Loucy (cell line): ENCODE measurements at regions not wholly inside any gene's neighbourhood (a gene's known extent, or its start where the extent isn't known, plus 50 kb on each side); places are given as distances from the start of the nearest gene placed in this dataset.

Source experiments
- H2AFZ ChIP-seq: fragments of 200-600 bp; sonication (generic); 2 replicates; pipeline ENCODE4 v1.6.0; 2016; ENCODE audit warnings: antibody characterized with exemption, mild to moderate bottlenecking, low read length, moderate library complexity
- H3F3A ChIP-seq: fragments of 200-600 bp; 2 replicates; pipeline ENCODE4 v1.6.0; 2016; ENCODE audit warnings: antibody characterized with exemption, low read depth, mild to moderate bottlenecking
- H3K27me3 ChIP-seq: fragments of 200-600 bp; sonication (generic); 2 replicates; pipeline ENCODE4 v1.6.1; 2014; ENCODE audit warnings: low read length, mild to moderate bottlenecking; ENCODE audit not compliant: insufficient read depth, poor library complexity, severe bottlenecking
- H3K36me3 ChIP-seq: fragments of 200-600 bp; sonication (generic); 2 replicates; pipeline ENCODE4 v1.6.1; 2016; ENCODE audit warnings: low read length; ENCODE audit not compliant: insufficient read depth
- H3K4me1 ChIP-seq: fragments of 200-600 bp; sonication (generic); 2 replicates; pipeline ENCODE4 v1.5.1; 2014; ENCODE audit warnings: low read length, mild to moderate bottlenecking; ENCODE audit not compliant: insufficient read depth, poor library complexity, severe bottlenecking
- H3K4me2 ChIP-seq: fragments of 200-600 bp; sonication (generic); 2 replicates; pipeline ENCODE4 v1.6.0; 2014; ENCODE audit warnings: antibody characterized with exemption, low read length, low read depth, mild to moderate bottlenecking; ENCODE audit not compliant: poor library complexity, severe bottlenecking
- H3K4me3 ChIP-seq: fragments of 200-600 bp; sonication (generic); 2 replicates; pipeline ENCODE4 v1.5.1; 2014; ENCODE audit warnings: low read length, mild to moderate bottlenecking, mixed read lengths; ENCODE audit not compliant: poor library complexity, severe bottlenecking
- H3K79me2 ChIP-seq: fragments of 200-600 bp; sonication (generic); 2 replicates; pipeline ENCODE4 v1.6.1; 2014; ENCODE audit warnings: low read length; ENCODE audit not compliant: insufficient read depth
- H3K9ac ChIP-seq: fragments of 200-600 bp; sonication (generic); 2 replicates; pipeline ENCODE4 v1.6.0; 2014; ENCODE audit warnings: mild to moderate bottlenecking, low read depth, low read length, moderate library complexity; ENCODE audit not compliant: poor library complexity, severe bottlenecking
- H3K9me2 ChIP-seq: fragments of 200-600 bp; sonication (generic); replicated peaks from 2 replicates; pipeline ENCODE4 v1.6.1; 2016; ENCODE audit warnings: low read depth, low read length, mixed read lengths
- H3K9me3 ChIP-seq: fragments of 200-600 bp; sonication (generic); 2 replicates; pipeline ENCODE4 v1.6.1; 2014; ENCODE audit warnings: mild to moderate bottlenecking, antibody characterized with exemption, low read length, low read depth; ENCODE audit not compliant: insufficient read depth
- H4K20me1 ChIP-seq: fragments of 200-600 bp; sonication (generic); 2 replicates; pipeline ENCODE4 v1.6.0; 2014; ENCODE audit warnings: antibody characterized with exemption, low read length, mild to moderate bottlenecking; ENCODE audit not compliant: insufficient read depth, poor library complexity, severe bottlenecking
- CTCF ChIP-seq: fragments of 200-600 bp; sonication (generic); conservative IDR thresholded peaks from 2 replicates; pipeline ENCODE4 v1.5.1; 2014; ENCODE audit warnings: mild to moderate bottlenecking, antibody characterized with exemption, low read length
- EZH2phosphoT487 ChIP-seq: fragments of 200-600 bp; IDR thresholded peaks from 2 replicates; pipeline ENCODE4 v1.6.1; 2018; ENCODE audit warnings: antibody characterized with exemption, mild to moderate bottlenecking, moderate library complexity, borderline replicate concordance

GRCh38 chr4:62970846-62971245, 1438.4 kb downstream of the TECRL start:
- H3K9me2 ChIP-seq: no peaks in the 10 kb centered on the region
- H3K4me1 ChIP-seq: no peaks in the 10 kb centered on the region
- no peaks in the 10 kb centered on the region for H3K36me3 ChIP-seq
- H3K9me3 ChIP-seq: no peaks in the 10 kb centered on the region
- TF ChIP-seq CTCF (no peak), EZH2phosphoT487 (no peak)
- no peak overlapping the region for H3K4me2 ChIP-seq
- H3K79me2 ChIP-seq: no peaks in the 10 kb centered on the region
- H2AFZ ChIP-seq: no peak overlapping the region
- H3F3A ChIP-seq: no peaks in the 10 kb centered on the region
- no peaks in the 10 kb centered on the region for H3K27me3 ChIP-seq
- H3K9ac ChIP-seq: no peak overlapping the region
- no peaks in the 10 kb centered on the region for H4K20me1 ChIP-seq
- no peak overlapping the region for H3K4me3 ChIP-seq

- Histone ChIP-seq H3K4me3 (no peak overlapping the region), H3K27me3 (no peaks in the 10 kb centered on the region), H3K79me2 (no peaks in the 10 kb centered on the region), H4K20me1 (no peaks in the 10 kb centered on the region), H3K4me2 (no peak overlapping the region), H2AFZ (no peak overlapping the region), H3K9me3 (no peaks in the 10 kb centered on the region), H3K9me2 (no peaks in the 10 kb centered on the region), H3K9ac (no peak overlapping the region), H3F3A (no peaks in the 10 kb centered on the region), H3K4me1 (no peaks in the 10 kb centered on the region), H3K36me3 (no peaks in the 10 kb centered on the region)
- TF ChIP-seq CTCF (no peak), EZH2phosphoT487 (no peak)
These were observed 1448.8 kb downstream of the TECRL start for GRCh38 chr4:62960415-62960814.

- H3K27me3 ChIP-seq: no peaks in the 10 kb centered on the region
- no peaks in the 10 kb centered on the region for H3K4me1 ChIP-seq
- no peak overlapping the region for H2AFZ ChIP-seq
- H4K20me1 ChIP-seq: no peaks in the 10 kb centered on the region
- no peak overlapping the region for H3K4me2 ChIP-seq
- no peaks in the 10 kb centered on the region for H3K79me2 ChIP-seq
- no peak overlapping the region for H3K4me3 ChIP-seq
- TF ChIP-seq CTCF (no peak), EZH2phosphoT487 (no peak)
- no peak overlapping the region for H3K9ac ChIP-seq
- no peaks in the 10 kb centered on the region for H3K9me2 ChIP-seq
- no peaks in the 10 kb centered on the region for H3K9me3 ChIP-seq
- H3K36me3 ChIP-seq: no peaks in the 10 kb centered on the region
- no peaks in the 10 kb centered on the region for H3F3A ChIP-seq
These were observed 1455.5 kb downstream of the TECRL start for GRCh38 chr4:62953752-62954151.
